ENCODE measurements at regions not wholly inside any gene's neighbourhood (a gene's known extent, or its start where the extent isn't known, plus 50 kb on each side); places are given as distances from the start of the nearest gene placed in this dataset.
"Not testable (repeated sequence)": the region's sequence is repeated elsewhere in the genome, so short reads cannot be mapped to it uniquely, and the experiment has no call there.

- no peak for DNase-seq
Observed at GRCh38 chr6:66278115-66278514, 571.1 kb upstream of the EYS start.

GRCh38 chr6:66277400-66277799, 570.4 kb upstream of the EYS start:
- no peak for DNase-seq

- no peak for DNase-seq
Observed at GRCh38 chr6:66265737-66266136, 558.7 kb upstream of the EYS start.

GRCh38 chr6:66264376-66264775, 557.4 kb upstream of the EYS start:
- DNase-seq = no peak

GRCh38 chr6:66258731-66259487, 551.9 kb upstream of the EYS start:
- not testable (repeated sequence) for DNase-seq

- DNase-seq = peak; percentile 13 to 66 (median 48)
Observed at GRCh38 chr6:66245231-66245630, 538.2 kb upstream of the EYS start.

GRCh38 chr6:66238851-66239250, 531.8 kb upstream of the EYS start:
- no peak for DNase-seq

- no peak for DNase-seq
Observed at GRCh38 chr6:66232890-66233289, 525.9 kb upstream of the EYS start.

GRCh38 chr6:66230591-66230990, 523.6 kb upstream of the EYS start:
- DNase-seq = no peak

- peak in 1 of 3 donors; percentile 5 for DNase-seq
Observed at GRCh38 chr6:66226109-66226508, 519.1 kb upstream of the EYS start.

GRCh38 chr6:66210964-66211363, 503.9 kb upstream of the EYS start:
- no peak for DNase-seq

GRCh38 chr6:66200390-66200789, 493.4 kb upstream of the EYS start:
- no peak for DNase-seq

GRCh38 chr6:66199171-66199570, 492.1 kb upstream of the EYS start:
- DNase-seq = no peak

- no peak for DNase-seq
Observed at GRCh38 chr6:66198062-66198624, 491.1 kb upstream of the EYS start.

- no peak for DNase-seq
Observed at GRCh38 chr6:66190858-66191257, 483.8 kb upstream of the EYS start.

- no peak for DNase-seq
Observed at GRCh38 chr6:66189915-66190314, 482.9 kb upstream of the EYS start.

- DNase-seq = no peak
Observed at GRCh38 chr6:66186756-66187155, 479.7 kb upstream of the EYS start.

- peak; percentile 68 to 84 (median 77) for DNase-seq
Observed at GRCh38 chr6:66184091-66184490, 477.1 kb upstream of the EYS start.

- DNase-seq = peak in 1 of 3 donors; percentile 11
Observed at GRCh38 chr6:66179361-66179760, 472.3 kb upstream of the EYS start.

- no peak for DNase-seq
Observed at GRCh38 chr6:66173587-66173986, 466.6 kb upstream of the EYS start.

- DNase-seq = not testable (repeated sequence)
Observed at GRCh38 chr6:66166713-66167112, 459.7 kb upstream of the EYS start.

GRCh38 chr6:66161546-66162108, 454.6 kb upstream of the EYS start:
- DNase-seq = no peak

GRCh38 chr6:66159937-66160336, 452.9 kb upstream of the EYS start:
- DNase-seq = no peak
